Mesenchymal stem cell (in vitro differentiated cells and primary cell): ENCODE measurements at regions not wholly inside any gene's neighbourhood (a gene's known extent, or its start where the extent isn't known, plus 50 kb on each side); places are given as distances from the start of the nearest gene placed in this dataset.

Source experiments
- DNase-seq: peaks from one replicate; pipeline ENCODE4 v3.0.0-alpha.2; 2013
- H2AFZ ChIP-seq: one replicate; pipeline ENCODE4 v1.6.1; 2013; ENCODE audit warnings: low read depth, mild to moderate bottlenecking, control low read depth, inconsistent platforms, low read length, moderate library complexity
- H2AK5ac ChIP-seq: 2 replicates; pipeline ENCODE4 v1.6.1; 2013; ENCODE audit warnings: low read length, moderate library complexity, mild to moderate bottlenecking, inconsistent platforms; ENCODE audit not compliant: severe bottlenecking
- H2BK120ac ChIP-seq: one replicate; pipeline ENCODE4 v1.6.1; 2013; ENCODE audit warnings: low read depth, mild to moderate bottlenecking, inconsistent platforms, low read length, moderate library complexity
- H2BK12ac ChIP-seq, 2 experiments: one replicate each; pipeline ENCODE4 v1.6.1; 2013; ENCODE audit warnings: inconsistent platforms in 2 of 2, low read length in 2 of 2, mild to moderate bottlenecking in 2 of 2, moderate library complexity in 2 of 2, control low read depth in 1 of 2
- H2BK15ac ChIP-seq: one replicate; pipeline ENCODE4 v1.6.1; 2013; ENCODE audit warnings: mild to moderate bottlenecking, low read depth, inconsistent platforms; ENCODE audit not compliant: poor library complexity, severe bottlenecking
- H2BK5ac ChIP-seq: 2 replicates; pipeline ENCODE4 v1.6.1; 2013; ENCODE audit warnings: low read depth, mild to moderate bottlenecking, low read length, control low read depth, inconsistent platforms; ENCODE audit not compliant: poor library complexity, severe bottlenecking
- H3K14ac ChIP-seq, 2 experiments: one replicate each; pipeline ENCODE4 v1.6.1; 2013; ENCODE audit warnings: inconsistent platforms in 2 of 2, low read length in 2 of 2, control low read depth in 1 of 2, mild to moderate bottlenecking in 1 of 2, moderate library complexity in 1 of 2
- H3K18ac ChIP-seq, 2 experiments: one replicate each; pipeline ENCODE4 v1.6.1; 2013; ENCODE audit warnings: inconsistent platforms in 2 of 2, low read length in 2 of 2, control low read depth in 1 of 2, low read depth in 1 of 2, mild to moderate bottlenecking in 1 of 2
- H3K23ac ChIP-seq, 2 experiments: one replicate each; pipeline ENCODE4 v1.6.1; 2013; ENCODE audit warnings: inconsistent platforms in 2 of 2, low read length in 2 of 2, mild to moderate bottlenecking in 2 of 2, moderate library complexity in 2 of 2, control low read depth in 1 of 2
- H3K27ac ChIP-seq: 2 replicates; pipeline ENCODE4 v1.5.1; 2013; ENCODE audit warnings: mild to moderate bottlenecking, moderate library complexity, low read length, control low read depth, inconsistent platforms; ENCODE audit not compliant: poor library complexity, severe bottlenecking
- H3K27me3 ChIP-seq, 2 experiments: 2 replicates each; pipeline versions ENCODE4 v1.6.1 to v1.7.0; 2013; ENCODE audit warnings: low read length in 2 of 2, mild to moderate bottlenecking in 2 of 2, moderate library complexity in 2 of 2, control low read depth in 1 of 2, inconsistent platforms in 1 of 2; ENCODE audit not compliant: control insufficient read depth in 1 of 2, insufficient read depth in 1 of 2
- H3K36me3 ChIP-seq, 2 experiments: 2 replicates each; pipeline versions ENCODE4 v1.6.1 to v1.7.0; 2013; ENCODE audit warnings: low read length in 2 of 2, control low read depth in 1 of 2, inconsistent platforms in 1 of 2, low read depth in 1 of 2, mild to moderate bottlenecking in 1 of 2; ENCODE audit not compliant: insufficient read depth in 2 of 2, control insufficient read depth in 1 of 2
- H3K4ac ChIP-seq, 2 experiments: one replicate each; pipeline ENCODE4 v1.6.1; 2013; ENCODE audit warnings: inconsistent platforms in 2 of 2, low read length in 2 of 2, mild to moderate bottlenecking in 2 of 2, moderate library complexity in 2 of 2, control low read depth in 1 of 2, low read depth in 1 of 2
- H3K4me1 ChIP-seq: 2 replicates; pipeline ENCODE4 v1.6.1; 2013; ENCODE audit warnings: low read depth, low read length, control low read depth; ENCODE audit not compliant: control insufficient read depth, insufficient read depth
- H3K4me2 ChIP-seq: 2 replicates; pipeline ENCODE4 v1.6.1; 2013; ENCODE audit warnings: low read length, mild to moderate bottlenecking, inconsistent platforms; ENCODE audit not compliant: poor library complexity, severe bottlenecking
- H3K4me3 ChIP-seq, 2 experiments: 2 replicates each; pipeline versions ENCODE4 v1.5.1 to v1.7.0; 2013; ENCODE audit warnings: low read length in 2 of 2, mild to moderate bottlenecking in 2 of 2, control low read depth in 1 of 2, low read depth in 1 of 2; ENCODE audit not compliant: insufficient read depth in 1 of 2
- H3K79me1 ChIP-seq: replicated peaks from 2 replicates; pipeline ENCODE4 v1.6.1; 2013; ENCODE audit warnings: mild to moderate bottlenecking, control low read depth, low read length, inconsistent platforms; ENCODE audit not compliant: poor library complexity, severe bottlenecking
- H3K9ac ChIP-seq: 2 replicates; pipeline ENCODE4 v1.7.0; 2013; ENCODE audit warnings: mild to moderate bottlenecking, low read length, moderate library complexity
- H3K9me3 ChIP-seq: 2 replicates; pipeline ENCODE4 v1.7.0; 2013; ENCODE audit warnings: mild to moderate bottlenecking, low read length; ENCODE audit not compliant: control insufficient read depth
- H4K8ac ChIP-seq: one replicate; pipeline ENCODE4 v1.6.1; 2013; ENCODE audit warnings: inconsistent platforms, mild to moderate bottlenecking, low read length, moderate library complexity
- H4K91ac ChIP-seq: one replicate; pipeline ENCODE4 v1.6.1; 2013; ENCODE audit warnings: mild to moderate bottlenecking, low read length, inconsistent platforms
- WGBS: methylation state at CpG from one replicate; pipeline ENCODE4 v1.1.7; 2013; ENCODE audit warnings: mixed read lengths; 5-methylcytosine and 5-hydroxymethylcytosine counted together

GRCh38 chr4:187010052-187010451, 286.4 kb upstream of the FAT1 start:
- H2BK5ac ChIP-seq: no peak overlapping the region
- H3K4me2 ChIP-seq: no peak overlapping the region
- H2BK12ac ChIP-seq: no peak overlapping the region
- H3K9me3 ChIP-seq: no peaks in the 10 kb centered on the region
- H3K4ac ChIP-seq: no peak overlapping the region
- H2AFZ ChIP-seq: no peak overlapping the region
- H3K18ac ChIP-seq: no peak overlapping the region
- no peak overlapping the region for H4K8ac ChIP-seq
- no peak overlapping the region for H2BK120ac ChIP-seq
- no peak overlapping the region for H3K4me3 ChIP-seq
- no peak overlapping the region for H3K14ac ChIP-seq
- no peak overlapping the region for H4K91ac ChIP-seq
- DNase-seq: no peak
- H3K9ac ChIP-seq: no peak overlapping the region
- H3K27me3 ChIP-seq: no peaks in the 10 kb centered on the region
- H2BK15ac ChIP-seq: no peak overlapping the region
- H3K79me1 ChIP-seq: no peaks in the 10 kb centered on the region
- no peak overlapping the region for H3K23ac ChIP-seq
- no peaks in the 10 kb centered on the region for H3K4me1 ChIP-seq
- no peak overlapping the region for H2AK5ac ChIP-seq
- no peaks in the 10 kb centered on the region for H3K36me3 ChIP-seq
- H3K27ac ChIP-seq: no peak overlapping the region
- WGBS: 100% methylated on average over 1 of the region's 3 CpGs

GRCh38 chr4:187016101-187016500, 292.4 kb upstream of the FAT1 start:
- Histone ChIP-seq H2AK5ac (no peak overlapping the region), H2BK5ac (no peak overlapping the region), H2BK15ac (no peak overlapping the region), H3K4ac (no peak overlapping the region), H2AFZ (no peak overlapping the region), H3K27ac (no peak overlapping the region), H2BK120ac (no peak overlapping the region), H3K79me1 (no peaks in the 10 kb centered on the region), H4K91ac (no peak overlapping the region), H3K4me1 (peaks cover 4% of the 10 kb centered on the region), H3K4me2 (no peak overlapping the region), H3K36me3 (no peaks in the 10 kb centered on the region), H3K9ac (no peak overlapping the region), H2BK12ac (no peak overlapping the region), H3K14ac (no peak overlapping the region), H4K8ac (no peak overlapping the region), H3K23ac (no peak overlapping the region), H3K18ac (no peak overlapping the region), H3K27me3 (no peaks in the 10 kb centered on the region), H3K9me3 (no peaks in the 10 kb centered on the region), H3K4me3 (no peak overlapping the region)
- no peak for DNase-seq
- 90% methylated on average over 3 of the region's 3 CpGs for WGBS

GRCh38 chr4:187017147-187017546, 293.5 kb upstream of the FAT1 start:
- Histone ChIP-seq H2BK5ac (no peak overlapping the region), H3K27ac (no peak overlapping the region), H3K4ac (no peak overlapping the region), H2BK15ac (no peak overlapping the region), H3K4me2 (no peak overlapping the region), H3K23ac (no peak overlapping the region), H2BK120ac (no peak overlapping the region), H4K91ac (no peak overlapping the region), H3K9ac (no peak overlapping the region), H2BK12ac (no peak overlapping the region), H3K79me1 (no peaks in the 10 kb centered on the region), H4K8ac (no peak overlapping the region), H3K36me3 (no peaks in the 10 kb centered on the region), H3K4me3 (no peak overlapping the region), H3K27me3 (no peaks in the 10 kb centered on the region), H3K4me1 (peaks cover 4% of the 10 kb centered on the region), H2AK5ac (no peak overlapping the region), H3K18ac (no peak overlapping the region), H3K9me3 (no peaks in the 10 kb centered on the region), H3K14ac (no peak overlapping the region), H2AFZ (no peak overlapping the region)
- DNase-seq: peak; percentile 17
- WGBS: 40% methylated on average over 2 of the region's 3 CpGs

GRCh38 chr4:187019896-187020295, 296.2 kb upstream of the FAT1 start:
- H3K4ac ChIP-seq: no peak overlapping the region
- H4K8ac ChIP-seq: peak overlapping the region; percentile 57
- H3K27me3 ChIP-seq: no peaks in the 10 kb centered on the region
- no peak for DNase-seq
- no peak overlapping the region for H2AFZ ChIP-seq
- no peaks in the 10 kb centered on the region for H3K9me3 ChIP-seq
- no peak overlapping the region for H3K4me3 ChIP-seq
- peaks cover 5% of the 10 kb centered on the region for H3K4me1 ChIP-seq
- H3K14ac ChIP-seq: peak overlapping the region in 1 of 2 experiments; percentile 75
- H2BK120ac ChIP-seq: no peak overlapping the region
- H3K27ac ChIP-seq: peak overlapping the region; percentile 74
- H4K91ac ChIP-seq: no peak overlapping the region
- no peaks in the 10 kb centered on the region for H3K79me1 ChIP-seq
- peak overlapping the region; percentile 46 for H2BK5ac ChIP-seq
- 59% methylated on average over 8 of the region's 8 CpGs for WGBS
- H3K18ac ChIP-seq: peak overlapping the region in 1 of 2 experiments; percentile 5
- no peak overlapping the region for H3K23ac ChIP-seq
- H3K4me2 ChIP-seq: peak overlapping the region; percentile 47
- H2BK15ac ChIP-seq: no peak overlapping the region
- no peaks in the 10 kb centered on the region for H3K36me3 ChIP-seq
- H2BK12ac ChIP-seq: no peak overlapping the region
- no peak overlapping the region for H3K9ac ChIP-seq
- H2AK5ac ChIP-seq: no peak overlapping the region
